GM21529 (cell line): ENCODE measurements at regions not wholly inside any gene's neighbourhood (a gene's known extent, or its start where the extent isn't known, plus 50 kb on each side); places are given as distances from the start of the nearest gene placed in this dataset.
"Not testable (repeated sequence)": the region's sequence is repeated elsewhere in the genome, so short reads cannot be mapped to it uniquely, and the experiment has no call there.

Experiments used
- ATAC-seq: cut with Tn5 transposase; IDR thresholded peaks from one replicate; pipeline ENCODE4 v1.9.1; 2021; ENCODE audit not compliant: unreplicated experiment

DNA sequence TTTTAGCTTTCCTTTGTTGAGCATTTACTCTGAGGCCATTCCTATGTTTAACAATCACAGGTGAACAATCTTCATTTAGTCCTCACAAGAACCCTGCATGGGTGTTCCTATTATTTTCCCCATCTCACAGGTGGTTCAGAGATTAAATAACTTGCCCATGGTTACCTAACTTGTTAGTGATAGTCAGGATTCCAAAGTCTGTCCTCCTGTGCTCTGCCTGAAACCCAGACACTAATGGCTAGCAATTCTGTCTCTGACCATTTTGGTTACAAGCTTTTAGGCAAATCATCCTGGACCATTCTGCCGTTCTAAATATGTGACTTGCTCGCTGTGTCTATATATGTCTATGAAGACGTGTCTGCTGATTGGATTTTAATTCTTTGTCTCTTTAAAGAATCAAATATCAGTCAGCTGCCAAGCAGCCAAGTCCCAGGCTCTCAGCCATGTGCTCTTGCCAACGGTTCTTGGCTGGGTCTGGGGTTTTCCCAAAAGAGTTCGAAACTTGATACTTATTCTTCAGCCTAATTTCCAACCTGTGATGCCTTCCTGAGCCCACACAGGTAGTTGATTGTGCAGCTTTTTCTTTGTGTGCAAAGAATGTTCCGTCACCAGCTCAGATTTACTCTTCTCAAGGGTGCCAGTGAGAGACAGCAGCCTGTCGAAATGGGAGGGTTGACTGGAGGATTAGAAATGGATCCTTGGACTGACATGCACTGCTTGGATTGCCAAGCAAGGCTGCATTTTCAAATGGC lies 121.7 kb downstream of the NREP start:
- ATAC-seq: no peak

DNA sequence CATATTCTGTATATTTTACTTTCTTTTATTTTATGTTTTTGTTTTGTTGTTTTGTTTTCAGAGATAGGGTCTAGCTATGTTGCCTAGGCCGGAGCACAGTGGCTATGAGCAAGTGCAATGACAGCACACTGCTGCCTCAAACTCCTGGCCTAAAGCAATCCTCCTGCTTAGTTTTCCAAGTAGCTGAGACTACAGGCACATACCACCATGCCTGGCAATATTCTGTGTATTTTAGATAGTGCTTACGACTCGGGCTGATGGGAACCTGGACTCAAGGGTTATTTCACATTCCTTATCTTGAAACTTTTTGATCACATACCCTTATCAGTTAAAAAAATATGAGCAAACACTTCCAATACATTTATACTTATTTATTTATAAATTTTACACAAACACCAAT lies 119.0 kb upstream of the STARD4 start:
- no peak for ATAC-seq

GRCh38 chr5:111628901-111629300 lies 116.6 kb upstream of the STARD4 start:
- no peak for ATAC-seq

DNA sequence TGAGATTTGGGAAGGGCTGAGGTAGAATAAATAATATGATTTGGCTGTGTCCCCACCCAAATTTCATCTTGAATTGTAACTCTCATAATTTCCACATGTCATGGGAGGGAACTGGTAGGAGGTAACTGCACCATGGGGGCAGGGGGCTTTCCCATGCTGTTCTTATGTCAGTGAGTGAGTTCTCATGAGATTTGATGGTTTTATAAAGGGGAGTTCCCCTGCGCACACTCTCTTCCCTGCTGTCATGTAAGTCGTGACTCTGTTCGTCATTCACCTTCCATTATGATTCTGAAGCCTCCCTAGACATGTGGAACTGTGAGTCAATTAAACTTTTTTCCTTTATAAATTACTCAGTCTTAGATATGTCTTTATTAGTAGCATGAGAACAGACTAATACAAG lies 115.5 kb upstream of the STARD4 start:
- ATAC-seq: no peak

- ATAC-seq: no peak
Measured at GRCh38 chr5:111626473-111627148, 114.3 kb upstream of the STARD4 start.

- no peak for ATAC-seq
Measured at GRCh38 chr5:111618623-111619271, 106.4 kb upstream of the STARD4 start.

DNA sequence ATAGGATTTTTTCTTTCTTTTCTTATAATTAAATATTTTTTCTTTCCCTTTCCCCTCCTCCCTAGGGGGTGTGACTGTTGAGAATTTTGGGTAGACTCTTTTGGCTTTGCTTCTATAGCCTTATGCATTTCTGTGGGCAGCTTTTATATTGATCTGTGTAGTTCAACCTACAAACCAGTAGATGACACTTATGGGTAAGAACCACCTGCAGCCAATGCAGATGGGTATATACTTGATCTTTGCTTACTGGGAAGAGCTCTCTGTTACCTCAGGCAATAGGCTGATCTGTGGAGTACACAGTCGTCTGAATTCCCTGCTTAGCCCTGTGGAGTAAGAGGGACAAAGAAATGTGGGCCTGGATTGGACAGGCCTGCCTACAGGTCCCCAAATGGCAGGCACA lies 102.7 kb upstream of the STARD4 start:
- no peak for ATAC-seq

DNA sequence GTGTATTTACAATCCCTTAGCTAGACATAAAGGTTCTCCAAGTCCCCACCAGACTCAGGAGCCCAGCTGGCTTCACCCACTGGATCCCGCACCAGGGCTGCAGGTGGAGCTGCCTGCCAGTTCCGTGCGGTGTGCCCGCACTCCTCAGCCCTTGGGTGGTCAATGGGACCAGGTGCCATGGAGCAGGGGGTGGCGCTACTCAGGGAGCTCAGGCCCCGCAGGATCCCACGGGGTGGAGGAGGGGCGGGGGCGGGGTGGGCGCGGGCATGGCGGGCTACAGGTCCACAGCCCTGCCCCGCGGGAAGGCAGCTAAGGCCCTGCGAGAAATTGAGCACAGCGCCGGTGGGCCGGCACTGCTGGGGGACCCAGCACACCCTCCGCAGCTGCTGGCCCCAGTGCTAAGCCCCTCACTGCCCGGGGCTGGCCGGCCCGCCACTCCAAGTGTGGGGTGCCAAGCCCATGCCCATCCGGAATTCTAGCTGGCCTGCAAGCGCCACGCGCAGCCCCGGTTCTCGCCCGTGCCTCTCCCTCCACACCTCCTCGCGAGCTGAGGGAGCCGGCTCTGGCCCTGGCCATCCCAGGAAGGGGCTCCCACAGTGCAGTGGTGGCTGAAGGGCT lies 99.8 kb upstream of the STARD4 start:
- not testable (repeated sequence) for ATAC-seq

DNA sequence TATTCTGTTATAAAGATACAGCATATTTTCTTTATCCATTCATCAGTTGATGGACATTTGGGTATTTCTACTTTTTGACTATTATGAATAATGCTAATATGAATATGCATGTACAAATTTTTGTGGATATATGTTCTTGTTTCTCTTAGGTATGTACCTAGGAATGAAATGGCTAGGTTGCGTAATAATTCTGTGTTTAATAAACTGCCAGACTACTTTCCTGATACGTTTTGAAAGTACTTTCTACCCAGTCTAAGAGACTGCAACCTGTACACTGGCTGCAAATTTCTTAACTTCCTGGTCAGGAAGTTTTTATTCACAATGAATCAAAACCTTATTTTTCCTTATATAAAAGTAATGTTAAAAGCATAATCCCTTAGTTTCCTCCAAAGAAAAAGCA lies 93.9 kb upstream of the STARD4 start:
- no peak for ATAC-seq

DNA sequence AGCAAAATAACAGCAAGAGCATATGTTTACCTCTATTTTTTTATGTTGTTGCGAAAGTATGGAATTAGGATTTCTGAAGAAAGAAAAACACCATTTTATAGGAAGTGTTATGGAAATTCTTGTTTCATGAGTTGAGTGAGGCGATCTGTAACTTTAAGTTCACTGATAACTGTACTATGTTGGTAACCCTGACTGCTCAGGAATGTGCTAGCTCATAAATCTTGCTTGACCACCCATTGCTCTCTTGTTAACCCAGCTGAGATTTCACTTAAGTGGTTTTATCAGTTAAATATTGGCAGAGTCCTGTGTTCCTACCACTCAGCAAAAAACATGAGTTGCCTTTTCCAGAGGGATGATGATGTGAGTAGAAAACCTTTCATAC lies 91.1 kb upstream of the STARD4 start:
- ATAC-seq: no peak

DNA sequence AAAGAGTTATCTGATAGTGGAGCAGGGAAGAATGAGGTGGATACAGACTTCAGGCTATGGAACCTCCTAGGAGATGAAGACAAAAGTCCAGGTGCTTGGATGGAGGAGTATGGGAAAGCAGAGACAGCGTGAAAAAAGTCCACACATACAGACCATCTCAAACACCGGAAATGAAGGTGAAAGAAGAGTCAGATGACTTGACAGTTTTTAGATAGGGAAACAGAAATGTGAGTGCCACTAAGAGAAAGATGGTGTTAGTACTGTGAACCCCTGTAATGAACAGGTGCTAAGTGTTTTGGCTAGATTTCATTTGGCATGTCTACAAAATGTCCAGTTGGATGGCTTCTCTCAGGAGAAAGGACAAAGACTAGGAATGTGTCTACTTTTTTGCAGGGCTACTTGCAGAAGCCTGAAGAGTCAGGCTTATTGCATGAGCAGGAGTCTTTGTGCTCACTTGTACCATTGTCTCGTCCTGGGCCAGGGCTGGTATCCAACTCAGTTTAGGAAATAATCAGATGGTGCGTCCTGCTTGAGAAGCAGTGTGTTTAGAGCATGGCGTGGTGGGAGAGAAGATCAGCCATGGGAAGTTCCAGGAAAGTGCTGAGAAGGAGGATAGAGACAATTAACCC lies 90.6 kb upstream of the STARD4 start:
- no peak for ATAC-seq

GRCh38 chr5:111598996-111599395 lies 86.7 kb upstream of the STARD4 start:
- no peak for ATAC-seq

- no peak for ATAC-seq
Measured at GRCh38 chr5:111597491-111597890, 85.2 kb upstream of the STARD4 start.

- no peak for ATAC-seq
Measured at GRCh38 chr5:111596705-111597104, 84.4 kb upstream of the STARD4 start.

DNA sequence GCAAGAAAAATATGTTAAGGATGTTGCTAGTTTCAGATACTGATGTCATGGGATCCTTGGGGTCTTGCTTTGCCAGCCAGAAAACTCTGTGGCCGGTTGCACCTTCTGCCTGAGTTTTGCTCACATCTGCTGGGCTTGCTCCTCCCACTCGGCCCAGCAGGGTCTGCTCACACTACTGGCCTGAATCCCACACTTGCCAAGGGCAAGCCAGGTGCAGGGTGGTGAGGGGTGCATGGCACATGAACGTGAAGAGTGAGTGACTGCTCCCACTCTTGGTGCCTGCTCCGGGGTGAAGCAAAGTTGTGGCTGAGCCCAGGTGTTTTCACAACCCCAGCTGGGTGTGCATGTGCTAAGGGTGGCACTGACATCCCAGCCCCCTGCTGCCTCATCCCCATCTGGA lies 83.1 kb upstream of the STARD4 start:
- no peak for ATAC-seq

DNA sequence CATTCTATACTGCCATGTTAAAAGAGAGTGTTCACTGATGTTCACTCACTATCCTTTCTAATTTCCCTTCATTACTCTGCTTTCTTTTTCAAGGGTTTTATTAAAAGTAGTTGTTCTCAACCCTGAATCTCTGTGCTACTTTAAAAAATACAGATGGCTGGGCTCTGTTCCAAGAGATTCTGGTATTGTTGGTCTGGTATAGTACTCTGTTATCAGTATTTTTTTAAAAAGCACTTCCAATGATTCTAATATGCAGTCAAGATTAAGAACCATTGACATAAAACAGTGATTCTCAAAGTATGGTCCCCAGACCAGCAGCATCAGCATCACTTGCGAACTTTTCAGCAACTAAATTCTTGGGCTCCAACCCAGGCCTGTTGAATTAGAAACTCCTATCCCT lies 77.0 kb upstream of the STARD4 start:
- no peak for ATAC-seq

DNA sequence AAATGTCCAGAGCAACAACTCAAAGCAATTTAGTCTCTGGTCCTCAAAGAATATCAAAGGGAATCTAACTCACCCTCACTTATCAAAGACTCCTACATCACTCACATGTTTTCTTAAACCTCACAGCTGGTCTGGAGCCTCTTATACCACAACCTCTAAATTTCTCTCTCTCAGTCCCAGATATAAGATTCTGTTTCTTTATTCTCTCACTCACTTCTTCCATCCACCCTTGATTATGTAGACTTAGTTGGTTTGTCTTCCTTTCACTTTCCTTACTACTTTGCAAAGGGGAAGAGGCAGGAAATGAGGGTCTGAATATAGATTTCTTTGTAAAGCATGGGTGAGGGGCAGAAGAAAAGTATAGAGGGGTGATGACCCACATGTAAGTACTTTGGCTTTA lies 75.4 kb upstream of the STARD4 start:
- no peak for ATAC-seq

DNA sequence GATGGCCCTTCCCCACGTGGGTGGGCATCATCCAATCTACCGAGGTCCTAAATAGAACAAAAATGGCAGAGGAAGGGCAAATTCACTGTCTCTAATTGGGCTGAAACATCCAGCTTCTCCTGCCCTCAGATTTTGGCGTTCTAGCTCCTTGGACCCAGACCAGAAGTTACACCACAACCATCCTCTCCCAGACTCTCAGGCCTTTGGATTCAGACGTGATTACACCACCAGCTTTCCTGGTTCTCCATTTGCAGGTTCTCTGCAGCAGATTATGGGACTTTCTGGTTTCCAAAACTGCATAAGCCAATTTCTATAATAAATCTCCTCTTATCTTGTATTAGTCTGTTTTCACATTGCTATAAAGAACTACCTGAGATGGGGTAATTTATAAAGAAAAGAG lies 73.6 kb upstream of the STARD4 start:
- ATAC-seq: no peak

- ATAC-seq: no peak
Measured at GRCh38 chr5:111585291-111585690, 73.0 kb upstream of the STARD4 start.

DNA sequence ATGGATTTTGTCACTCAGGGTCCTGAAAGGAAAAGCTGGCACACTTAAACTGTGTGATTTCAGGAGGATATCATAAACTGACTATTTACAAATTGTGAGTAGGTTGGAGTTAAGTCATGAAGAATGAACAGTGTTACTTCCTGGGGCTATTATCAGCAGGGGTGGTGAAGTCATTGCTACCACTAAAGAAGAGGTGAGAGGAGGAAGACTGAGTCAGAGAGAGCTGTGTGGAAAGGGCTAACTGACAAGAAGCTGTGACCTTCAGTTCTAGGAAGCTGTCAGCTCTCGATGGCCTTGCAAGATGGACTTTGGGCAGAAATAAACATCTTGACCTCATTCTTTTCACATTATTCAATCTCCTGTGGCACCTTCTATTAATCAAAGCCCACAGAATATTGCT lies 72.3 kb upstream of the STARD4 start:
- ATAC-seq: no peak

- no peak for ATAC-seq
Measured at GRCh38 chr5:111583758-111584203, 71.4 kb upstream of the STARD4 start.
